CD4-positive, alpha-beta T cell treated with Interleukin-6 at 100 ng/mL for 8 hours (primary cell): ENCODE measurements at regions not wholly inside any gene's neighbourhood (a gene's known extent, or its start where the extent isn't known, plus 50 kb on each side); places are given as distances from the start of the nearest gene placed in this dataset.

Experiments used
- DNase-seq: peaks from one replicate; pipeline ENCODE4 v3.0.0-alpha.2; 2020; ENCODE audit warnings: mixed read lengths, low spot score

DNA sequence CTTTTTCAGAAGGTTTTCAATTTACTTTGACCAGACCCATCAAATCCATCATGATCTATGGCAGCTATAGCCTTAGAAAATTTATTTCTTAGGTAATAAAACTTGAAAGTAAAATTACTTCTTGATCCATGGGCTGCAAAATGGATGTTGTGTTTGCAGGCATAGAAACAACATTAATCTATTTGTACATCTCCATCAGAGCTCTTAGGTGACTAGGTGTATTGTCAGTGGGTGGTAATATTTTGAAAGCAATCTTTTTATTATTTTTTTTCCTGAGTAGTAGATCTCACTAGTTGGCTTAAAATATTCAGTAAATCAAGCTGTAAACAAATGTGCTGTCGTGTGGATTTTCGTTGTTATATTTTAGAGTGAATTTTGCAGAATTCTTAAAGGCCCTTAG, 710.0 kb downstream of the SLITRK6 start:
- no peak for DNase-seq

GRCh38 chr13:85080691-85081090, 718.5 kb downstream of the SLITRK6 start:
- no peak for DNase-seq

DNA sequence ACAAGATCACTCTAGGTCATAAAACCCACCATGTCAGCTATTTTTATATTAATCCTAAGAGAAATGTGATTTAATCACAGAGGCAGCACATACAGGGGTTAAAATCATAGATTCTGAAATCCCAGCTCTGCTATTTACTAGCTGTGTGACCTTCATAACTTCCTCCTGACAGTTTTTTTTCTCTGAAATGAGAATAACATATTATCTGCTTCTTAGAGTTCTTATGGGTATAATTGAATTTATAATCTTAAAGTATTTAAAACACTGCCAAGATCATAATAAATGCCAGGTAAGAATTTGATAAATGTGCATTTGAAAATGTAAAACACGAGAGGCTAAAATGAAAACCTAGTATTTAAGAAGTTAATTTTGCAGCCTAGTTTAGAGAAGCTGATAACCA, 722.9 kb downstream of the SLITRK6 start:
- no peak for DNase-seq

DNA sequence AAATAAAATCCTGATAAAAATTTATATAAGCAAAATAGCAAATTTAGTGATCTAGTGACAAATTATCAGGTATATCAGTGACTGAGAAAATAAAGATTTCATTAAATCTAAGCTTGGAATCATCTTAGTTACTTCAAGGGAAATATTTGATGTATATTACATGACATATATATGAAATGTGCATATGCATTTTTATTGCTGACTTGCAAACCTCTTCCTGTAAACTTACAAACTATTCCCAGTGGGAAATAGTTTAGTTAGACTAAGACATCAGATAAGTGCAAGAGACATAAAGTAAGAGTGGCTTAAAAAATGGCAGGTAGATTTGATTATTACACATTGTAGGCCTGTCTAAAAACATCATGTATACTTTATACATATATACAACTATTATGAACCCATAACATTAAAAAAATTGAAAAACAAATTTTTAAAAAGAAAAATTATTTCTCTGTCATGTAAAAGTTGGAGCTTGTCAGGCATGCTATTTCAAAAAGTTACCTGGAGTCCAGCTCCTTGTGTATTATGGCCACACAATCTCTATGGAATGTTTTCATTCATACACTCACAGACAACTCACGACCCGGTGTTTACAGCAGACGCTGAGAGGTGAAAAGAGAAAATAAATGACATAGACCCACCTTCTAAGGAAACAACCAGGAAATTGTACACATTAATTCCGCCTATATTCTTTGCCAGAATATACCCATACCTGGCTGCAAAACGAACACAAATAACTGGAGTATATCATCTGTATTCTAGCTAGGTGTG, 724.5 kb downstream of the SLITRK6 start:
- no peak for DNase-seq

DNA sequence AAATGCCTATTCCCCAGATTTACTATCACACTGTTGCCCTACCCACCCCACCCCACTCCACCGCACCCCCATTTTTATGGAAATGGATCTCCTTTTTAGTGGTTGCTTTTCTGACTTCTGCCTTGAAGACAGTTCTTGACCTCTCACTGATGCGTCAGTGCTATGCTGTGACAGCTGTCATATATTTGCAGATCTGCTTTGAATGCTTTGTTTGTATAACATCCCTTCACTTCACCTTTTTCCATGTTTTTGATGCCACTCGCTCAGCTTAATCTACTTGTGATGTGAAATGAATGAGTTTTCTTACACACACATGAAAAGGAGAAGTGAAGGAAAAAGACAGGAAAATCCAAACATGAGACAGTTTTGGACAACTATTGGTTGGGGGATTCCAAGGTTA, 731.0 kb downstream of the SLITRK6 start:
- DNase-seq, result no peak

- no peak for DNase-seq
Measured at GRCh38 chr13:85040215-85040614, 759.0 kb downstream of the SLITRK6 start.

DNA sequence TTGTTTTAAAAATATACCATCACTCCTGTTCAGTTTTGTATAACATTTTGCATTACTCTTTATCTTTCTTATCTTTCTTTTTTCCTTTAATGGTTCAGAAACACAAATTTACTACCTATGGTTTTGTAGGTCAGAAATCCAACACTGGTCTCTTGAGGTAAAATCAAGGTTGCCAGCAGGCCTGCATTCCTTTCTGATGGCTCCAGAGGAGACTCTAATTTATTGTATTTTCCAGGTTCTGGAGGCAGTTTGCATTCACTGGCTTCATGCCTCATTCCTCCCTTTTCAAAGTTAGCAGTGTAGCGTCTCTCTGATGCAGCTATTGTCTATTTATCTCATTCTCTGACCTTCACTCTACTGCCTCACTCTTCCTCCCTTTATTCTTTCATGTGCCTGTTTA, 767.4 kb downstream of the SLITRK6 start:
- no peak for DNase-seq

GRCh38 chr13:85028035-85028434, 771.2 kb downstream of the SLITRK6 start:
- DNase-seq, result no peak

- no peak for DNase-seq
Measured at GRCh38 chr13:85019121-85019520, 780.1 kb downstream of the SLITRK6 start.

- DNase-seq, result no peak
Measured at GRCh38 chr13:85013006-85013405, 786.2 kb downstream of the SLITRK6 start.

DNA sequence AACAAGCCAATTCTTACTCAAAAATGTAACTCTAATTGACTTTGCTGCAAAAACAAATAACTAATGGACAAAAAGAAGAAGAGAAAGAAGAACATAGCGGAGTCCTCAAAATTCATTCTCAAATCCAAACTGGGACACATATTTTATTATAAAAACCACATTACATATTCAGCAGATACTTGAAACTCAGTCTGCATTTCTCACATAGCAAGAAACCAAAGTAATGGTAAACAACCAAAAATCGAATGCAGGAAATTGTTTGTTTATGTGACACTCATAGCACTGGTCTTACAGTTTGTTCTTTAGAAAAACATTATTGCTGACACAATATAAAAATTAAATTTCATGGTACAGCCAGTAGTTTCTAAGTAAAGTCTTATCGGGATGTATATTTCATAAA, 789.8 kb downstream of the SLITRK6 start:
- no peak for DNase-seq

- DNase-seq, result no peak
Measured at GRCh38 chr13:84999252-84999651, 800.0 kb downstream of the SLITRK6 start.

DNA sequence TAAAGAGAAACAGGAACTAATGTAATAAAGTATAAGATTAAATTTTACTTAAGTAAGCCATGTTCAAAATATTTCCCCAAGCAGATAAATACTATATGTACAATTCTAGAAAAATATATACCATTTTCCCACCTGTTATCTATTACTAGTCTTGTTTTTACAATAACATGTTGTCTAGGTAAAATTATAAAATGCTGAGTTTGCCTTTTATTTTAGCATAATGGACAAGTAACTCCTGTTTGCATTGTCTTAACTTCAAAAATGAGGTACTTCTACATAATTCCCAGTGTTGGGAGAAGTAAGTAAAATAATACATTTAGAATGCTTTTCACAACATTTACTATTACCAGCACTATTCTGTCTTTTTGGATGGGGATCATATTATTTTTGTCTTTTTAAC, 800.5 kb downstream of the SLITRK6 start:
- no peak for DNase-seq

DNA sequence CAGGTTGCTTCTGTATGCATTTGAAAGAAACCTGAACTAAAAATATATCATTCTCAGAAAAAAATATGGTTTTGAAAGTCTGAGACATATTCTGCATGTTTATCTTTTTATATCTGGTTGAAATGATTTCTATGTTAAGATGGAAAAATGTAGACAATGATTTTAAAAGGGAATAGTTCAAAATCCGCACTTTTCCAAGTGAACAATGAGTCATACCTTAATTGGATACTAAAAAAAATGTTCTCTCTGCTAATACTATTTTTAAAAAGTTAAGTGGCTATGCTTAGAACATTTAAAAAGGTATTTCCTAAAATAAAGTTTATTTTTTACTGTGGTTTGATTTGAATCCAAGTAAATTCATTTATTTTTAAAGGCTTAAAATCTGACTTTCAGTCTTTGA, 801.4 kb downstream of the SLITRK6 start:
- no peak for DNase-seq

DNA sequence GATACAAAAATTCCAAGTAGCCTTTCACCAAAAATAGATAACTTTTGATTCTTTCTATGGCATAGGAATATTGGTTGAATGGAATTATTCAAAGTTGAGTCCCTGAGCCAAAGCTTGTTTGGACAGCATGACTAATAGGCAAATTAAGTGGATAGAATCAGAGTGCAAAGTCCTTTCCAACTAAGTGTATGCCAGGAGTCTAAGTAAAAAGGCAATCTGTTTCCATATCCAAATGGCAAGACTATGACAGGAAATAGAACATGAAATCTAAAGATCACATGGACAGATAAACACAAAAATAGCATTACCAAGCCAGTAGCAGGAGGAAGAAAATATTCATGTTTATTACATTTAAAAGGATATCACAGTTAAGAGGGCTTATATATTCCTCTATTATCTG, 804.6 kb downstream of the SLITRK6 start:
- DNase-seq, result no peak

GRCh38 chr13:84985860-84986259, 813.4 kb downstream of the SLITRK6 start:
- no peak for DNase-seq

DNA sequence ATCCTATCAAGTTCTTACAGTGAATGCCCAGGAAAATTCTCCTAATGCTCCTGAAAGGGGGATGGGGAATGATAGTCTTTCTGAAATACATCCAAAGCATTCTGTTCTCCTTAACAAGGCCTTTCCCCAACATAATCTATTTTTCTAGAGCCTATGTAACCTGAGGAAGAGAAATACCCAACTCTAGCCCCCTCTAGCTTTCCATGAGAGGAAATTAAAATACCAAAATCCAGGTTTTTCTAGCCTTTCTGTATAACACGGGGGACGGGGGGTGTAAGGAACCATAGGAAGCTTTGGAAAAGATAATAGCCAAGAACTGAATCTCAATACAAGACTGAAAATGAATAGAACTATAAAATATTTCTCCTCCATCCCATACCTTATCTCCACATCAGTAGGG, 815.9 kb downstream of the SLITRK6 start:
- no peak for DNase-seq

DNA sequence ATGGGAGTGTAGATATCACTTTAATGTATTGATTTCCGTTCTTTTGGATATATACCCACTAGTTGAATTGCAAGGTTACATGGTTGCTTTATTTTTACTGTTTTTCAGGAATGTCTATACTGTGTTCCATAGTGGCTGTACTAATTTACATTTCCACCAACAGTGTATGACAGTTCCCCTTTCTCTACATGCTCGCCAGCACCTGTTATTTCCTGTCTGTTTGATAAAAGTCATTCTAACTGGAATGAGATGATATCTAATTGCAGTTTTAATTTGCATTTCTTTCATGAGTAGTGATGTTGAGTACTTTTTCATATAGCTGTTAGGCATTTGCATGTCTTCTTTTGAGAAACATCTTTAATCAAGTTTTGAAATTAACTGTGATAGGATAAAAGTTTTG, 818.6 kb downstream of the SLITRK6 start:
- no peak for DNase-seq

- no peak for DNase-seq
Measured at GRCh38 chr13:84978851-84979250, 820.4 kb downstream of the SLITRK6 start.

DNA sequence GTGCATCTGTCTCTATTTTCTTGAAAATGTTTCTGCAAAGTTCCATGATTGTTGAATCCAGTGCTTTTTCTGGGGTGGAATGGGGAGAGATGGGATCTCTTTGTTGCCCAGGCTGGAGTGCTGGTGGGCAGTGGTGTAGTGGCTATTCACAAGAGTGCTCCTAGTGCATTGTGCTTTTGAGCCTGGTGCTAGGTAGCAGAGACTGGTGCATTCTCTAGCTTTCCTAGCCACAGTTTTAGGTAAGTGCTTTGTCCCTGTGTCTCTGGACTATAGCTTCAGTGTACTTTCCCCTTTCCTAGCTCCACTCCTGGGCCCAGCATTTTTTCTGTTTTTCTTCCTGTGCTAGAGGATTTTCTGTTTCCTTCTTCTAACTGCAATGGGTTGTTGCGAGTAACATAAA, 825.6 kb downstream of the SLITRK6 start:
- no peak for DNase-seq

DNA sequence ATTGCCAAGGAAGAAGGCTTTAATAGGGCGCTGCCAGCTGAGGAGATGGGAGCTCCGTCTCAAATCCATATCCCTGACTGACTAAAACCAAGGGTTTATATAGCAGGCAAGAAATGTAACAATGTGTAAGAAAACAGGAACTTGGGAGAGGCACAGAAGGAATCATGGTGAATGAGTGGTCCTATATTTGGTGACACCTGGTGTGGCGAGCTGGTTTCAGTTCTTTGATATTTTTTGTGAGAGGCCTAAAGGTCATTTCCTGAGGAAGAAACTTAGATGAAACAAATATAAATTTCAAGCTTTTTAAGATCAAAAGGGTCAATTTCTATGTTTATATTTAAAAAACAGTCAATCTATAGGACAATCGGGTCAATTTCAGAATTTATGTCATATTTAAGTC, 826.3 kb downstream of the SLITRK6 start:
- DNase-seq, result no peak

DNA sequence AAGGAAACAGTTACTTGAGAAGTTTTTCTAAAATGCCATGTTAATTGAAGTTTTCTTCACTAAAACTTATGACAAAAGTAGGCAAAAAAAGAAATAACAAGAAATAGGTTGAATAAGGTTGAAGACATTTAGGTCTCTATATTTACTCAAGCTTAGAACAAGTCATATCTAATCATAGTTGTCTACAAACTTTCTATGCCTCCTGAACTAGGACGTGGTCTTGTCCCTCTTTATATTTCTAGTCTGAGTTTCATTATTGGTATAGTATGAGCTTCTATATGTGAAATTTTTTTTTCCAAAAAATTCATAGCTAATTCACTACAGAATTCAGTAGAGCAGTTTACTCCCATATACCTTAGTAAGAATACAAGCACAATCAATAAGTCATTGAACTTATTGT, 836.4 kb downstream of the SLITRK6 start:
- DNase-seq, result no peak

DNA sequence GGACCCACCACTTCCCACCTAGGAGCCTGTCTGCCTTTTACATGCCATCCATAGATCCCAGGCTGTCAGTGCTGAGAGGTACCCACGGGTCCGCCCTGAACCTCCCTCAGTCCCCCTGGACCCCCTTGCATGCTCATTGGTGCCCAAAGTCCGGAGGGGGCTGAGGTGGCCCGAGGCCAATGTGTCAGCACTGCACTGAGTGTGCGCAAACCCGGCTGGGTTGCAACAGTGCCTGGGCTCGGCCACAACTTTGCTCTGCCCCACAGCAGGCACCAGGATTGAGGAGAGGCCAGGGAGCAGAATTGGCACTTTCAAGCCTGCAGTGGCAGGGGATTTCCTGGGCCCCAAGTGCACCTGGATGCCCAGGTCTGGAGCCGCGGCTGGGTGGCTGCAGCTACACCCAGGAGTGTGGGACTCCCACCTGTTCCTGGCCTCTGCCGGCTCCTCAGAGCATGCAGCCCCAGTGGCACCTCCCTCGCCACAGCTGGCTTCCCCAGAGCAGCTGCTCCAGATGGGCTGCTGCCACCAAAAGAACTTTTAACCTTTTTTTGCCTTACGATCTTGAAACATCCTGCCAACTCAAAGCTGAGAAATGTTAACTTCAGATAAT, 837.0 kb downstream of the SLITRK6 start:
- DNase-seq, result no peak

DNA sequence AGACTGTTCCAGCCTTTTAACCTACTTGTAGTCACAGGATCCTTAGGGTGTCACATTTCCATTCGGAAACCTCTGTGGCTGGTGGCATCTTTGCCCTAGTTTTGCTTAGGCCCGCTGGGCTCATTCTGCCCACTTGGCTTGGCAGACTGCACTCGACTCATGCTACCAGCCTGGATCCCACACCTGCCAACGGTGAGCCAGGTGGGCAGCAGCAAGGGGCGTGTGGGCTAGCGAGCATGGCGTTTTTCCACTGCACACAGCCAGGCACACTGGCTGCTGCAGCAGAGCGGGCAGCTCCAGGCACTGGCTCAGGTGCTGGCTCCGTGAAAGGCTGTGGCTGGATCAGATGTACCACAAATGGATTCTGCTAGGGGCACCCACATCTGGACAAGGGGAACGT, 838.2 kb downstream of the SLITRK6 start:
- DNase-seq, result no peak
